GM19023 (cell line): ENCODE measurements at regions not wholly inside any gene's neighbourhood (a gene's known extent, or its start where the extent isn't known, plus 50 kb on each side); places are given as distances from the start of the nearest gene placed in this dataset.
"Not testable (repeated sequence)": the region's sequence is repeated elsewhere in the genome, so short reads cannot be mapped to it uniquely, and the experiment has no call there.

Experiments used
- ATAC-seq: cut with Tn5 transposase; IDR thresholded peaks from one replicate; pipeline ENCODE4 v1.9.1; 2021; ENCODE audit warnings: mild to moderate bottlenecking, moderate library complexity; ENCODE audit not compliant: unreplicated experiment

DNA sequence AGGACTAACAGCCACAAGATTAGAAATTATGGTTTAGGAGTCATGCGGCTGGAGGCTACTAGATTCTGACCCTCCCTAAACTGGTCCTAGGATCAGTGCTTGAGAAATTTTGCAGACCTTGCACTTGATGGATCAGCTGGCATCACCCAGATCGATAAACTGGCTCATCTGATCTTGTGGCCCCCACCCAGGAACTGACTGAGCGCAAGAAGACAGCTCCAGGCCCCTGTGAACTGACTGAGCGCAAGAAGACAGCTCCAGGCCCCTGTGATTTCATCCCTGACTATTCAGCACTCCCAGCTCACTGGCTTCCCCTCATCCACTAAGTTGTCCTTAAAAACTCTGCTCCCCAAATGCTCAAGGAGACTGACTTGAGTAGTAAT is 67.8 kb downstream of the MRPL36 start:
- not testable (repeated sequence) for ATAC-seq

DNA sequence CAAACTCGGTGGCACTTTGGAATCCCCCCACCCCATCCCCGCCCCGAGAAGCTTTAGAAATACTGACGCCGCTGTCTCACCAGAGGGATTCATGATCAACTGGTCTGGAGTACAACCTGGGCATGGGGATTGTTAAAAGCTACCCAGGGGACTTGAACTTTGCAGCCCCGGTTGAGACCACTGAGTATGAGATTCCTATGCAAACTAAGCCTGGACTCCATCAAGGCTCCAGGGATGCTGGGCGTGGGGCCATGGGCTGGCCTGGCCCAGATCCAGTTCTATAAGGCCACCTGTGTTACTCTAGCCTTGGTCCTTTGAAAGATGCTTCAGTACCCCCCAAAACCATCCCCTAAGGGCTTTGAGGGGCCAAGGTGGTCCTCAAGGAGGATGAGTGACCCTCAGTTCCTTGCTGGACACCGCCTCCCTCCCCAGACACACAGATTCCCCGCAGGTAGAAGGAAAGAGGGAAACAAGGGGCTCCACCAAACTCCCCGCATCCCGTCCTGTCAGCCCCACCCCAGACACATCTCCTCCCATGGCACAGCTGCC is 68.5 kb downstream of the MRPL36 start:
- ATAC-seq: no peak

DNA sequence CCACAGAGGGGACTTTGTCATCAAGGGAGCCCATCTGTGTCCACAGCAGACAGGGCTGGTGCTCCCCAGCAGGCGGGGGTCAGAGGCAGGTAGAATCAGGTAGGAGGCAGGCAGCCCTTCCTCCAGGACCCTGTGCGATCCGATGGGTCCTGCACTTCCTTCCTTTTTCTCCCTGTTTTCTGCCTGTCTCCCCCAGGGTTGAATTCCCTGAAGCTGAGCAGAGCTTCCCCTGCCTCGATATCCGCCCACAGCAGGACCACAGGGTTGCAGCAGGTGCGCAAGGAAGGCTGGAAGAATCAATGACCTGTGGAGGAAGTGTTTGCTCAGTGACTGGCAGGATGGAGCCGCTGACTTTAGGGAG is 69.2 kb downstream of the MRPL36 start:
- ATAC-seq: no peak

DNA sequence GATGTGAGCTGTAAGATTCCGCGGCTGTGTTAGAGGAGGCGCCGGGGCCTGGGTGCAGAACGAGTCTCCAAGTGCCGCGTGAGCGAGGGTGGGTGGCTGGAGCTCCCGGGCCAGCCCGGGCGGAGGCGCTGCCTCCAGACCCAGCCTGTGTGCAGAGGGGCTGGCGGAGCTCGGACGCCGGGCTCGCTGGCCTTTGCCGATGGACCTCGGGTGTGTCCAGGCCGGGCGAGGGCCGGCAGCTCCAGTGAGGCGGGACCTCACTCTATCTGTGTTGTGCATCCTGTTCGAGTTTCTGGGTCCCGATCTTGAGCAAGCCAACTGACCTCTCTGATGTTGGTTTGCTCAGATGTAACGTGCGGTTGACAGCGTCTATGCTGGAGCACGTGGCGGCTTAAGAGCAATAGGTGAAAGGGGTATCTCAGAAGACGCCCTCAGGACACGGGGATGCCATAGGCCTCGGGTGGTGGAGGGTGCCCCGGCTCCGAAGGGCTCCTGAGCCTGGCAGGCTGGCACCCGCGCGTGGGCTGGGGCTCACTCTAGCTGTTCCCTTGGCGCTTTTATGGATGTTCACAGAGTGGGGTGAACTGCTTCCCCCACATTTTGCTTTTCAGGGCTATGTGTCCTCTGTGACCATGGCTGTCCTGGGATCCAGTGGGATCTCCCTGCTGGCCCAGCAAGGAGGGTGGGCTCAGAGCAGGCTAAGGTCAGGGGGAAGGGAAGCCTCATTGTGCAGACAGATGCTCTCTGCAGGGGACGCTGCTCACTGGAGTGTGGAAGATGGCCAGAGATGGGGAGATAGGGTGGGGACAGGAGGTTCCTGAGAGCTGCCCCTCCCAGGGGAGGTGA is 69.8 kb downstream of the MRPL36 start:
- ATAC-seq: no peak

DNA sequence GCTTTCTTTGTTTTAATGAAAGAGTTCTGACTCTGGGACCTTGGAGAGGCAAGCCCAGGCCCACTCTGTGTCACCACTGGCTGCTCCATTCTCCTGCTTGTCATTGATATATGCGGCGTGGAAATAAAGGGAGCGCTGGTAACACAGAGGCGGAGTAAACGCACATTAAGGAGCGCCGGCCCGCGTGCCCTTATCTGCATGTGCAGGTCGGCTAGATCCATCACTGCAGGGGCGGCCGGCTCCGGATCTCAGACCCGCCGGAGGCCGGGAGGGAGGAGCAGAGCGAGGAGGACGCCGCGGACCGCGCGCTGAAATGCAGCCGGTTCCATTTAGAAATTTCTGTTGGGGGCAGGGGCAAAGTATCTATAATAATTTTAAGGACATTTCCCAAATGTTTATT is 70.8 kb downstream of the MRPL36 start:
- ATAC-seq: no peak

DNA sequence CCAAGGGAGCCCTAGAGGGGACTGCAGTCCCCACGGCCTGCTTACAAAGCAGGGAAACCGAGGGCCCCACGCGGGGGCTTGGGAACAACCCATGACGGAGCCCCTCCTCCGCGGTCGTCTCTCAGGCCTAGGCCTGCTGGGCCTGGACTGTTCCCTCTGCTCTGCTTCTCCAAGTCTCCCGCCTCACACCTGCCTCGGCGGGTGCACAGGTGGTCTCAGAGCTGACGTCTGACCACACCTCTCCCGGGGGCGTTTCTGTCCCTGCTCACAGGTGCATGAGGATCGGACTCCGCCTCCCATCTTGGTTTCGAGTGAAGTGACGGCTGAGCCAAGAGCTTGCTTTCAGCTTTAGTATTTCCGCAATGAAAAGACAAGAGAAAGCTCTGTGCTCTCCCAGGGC is 72.1 kb downstream of the MRPL36 start:
- no peak for ATAC-seq

DNA sequence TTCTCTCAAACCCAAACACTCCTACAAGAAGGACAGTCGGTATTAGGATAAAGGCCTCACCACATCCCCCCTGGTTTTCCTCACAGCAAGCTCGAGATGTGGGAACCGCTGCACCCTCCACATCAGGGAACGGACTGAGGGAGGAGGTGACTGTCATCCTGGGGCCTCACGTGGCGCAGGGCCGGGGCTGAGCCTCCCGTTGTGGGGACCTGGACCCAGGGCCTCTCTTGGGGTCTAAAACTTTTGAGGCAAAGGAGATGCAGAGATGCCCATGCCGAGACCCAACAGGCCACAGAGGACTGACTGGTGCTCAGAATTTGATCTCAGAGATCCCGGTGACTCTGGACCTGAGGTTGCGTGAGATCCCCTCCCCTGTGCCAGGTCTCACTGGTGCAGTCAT is 72.7 kb downstream of the MRPL36 start:
- ATAC-seq: no peak

DNA sequence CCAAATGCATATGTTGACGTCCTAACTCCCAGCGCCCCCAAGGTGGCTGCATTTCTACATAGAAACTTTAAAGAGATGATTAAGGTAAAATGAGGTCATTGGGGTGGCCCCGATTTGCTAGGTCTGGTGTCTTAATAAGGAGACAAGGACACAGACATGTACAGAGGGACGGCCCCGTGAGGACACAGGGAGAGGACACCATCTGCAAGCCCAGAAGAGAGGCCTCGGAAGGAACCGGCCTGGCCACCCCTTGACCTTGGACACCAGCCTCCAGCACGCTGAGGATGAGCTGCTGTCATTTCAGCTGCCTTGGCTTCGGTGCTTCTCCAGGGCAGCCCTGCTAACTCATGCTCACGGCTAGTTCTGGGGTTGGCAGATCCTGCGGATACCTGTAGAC is 73.2 kb downstream of the MRPL36 start:
- ATAC-seq: no peak

DNA sequence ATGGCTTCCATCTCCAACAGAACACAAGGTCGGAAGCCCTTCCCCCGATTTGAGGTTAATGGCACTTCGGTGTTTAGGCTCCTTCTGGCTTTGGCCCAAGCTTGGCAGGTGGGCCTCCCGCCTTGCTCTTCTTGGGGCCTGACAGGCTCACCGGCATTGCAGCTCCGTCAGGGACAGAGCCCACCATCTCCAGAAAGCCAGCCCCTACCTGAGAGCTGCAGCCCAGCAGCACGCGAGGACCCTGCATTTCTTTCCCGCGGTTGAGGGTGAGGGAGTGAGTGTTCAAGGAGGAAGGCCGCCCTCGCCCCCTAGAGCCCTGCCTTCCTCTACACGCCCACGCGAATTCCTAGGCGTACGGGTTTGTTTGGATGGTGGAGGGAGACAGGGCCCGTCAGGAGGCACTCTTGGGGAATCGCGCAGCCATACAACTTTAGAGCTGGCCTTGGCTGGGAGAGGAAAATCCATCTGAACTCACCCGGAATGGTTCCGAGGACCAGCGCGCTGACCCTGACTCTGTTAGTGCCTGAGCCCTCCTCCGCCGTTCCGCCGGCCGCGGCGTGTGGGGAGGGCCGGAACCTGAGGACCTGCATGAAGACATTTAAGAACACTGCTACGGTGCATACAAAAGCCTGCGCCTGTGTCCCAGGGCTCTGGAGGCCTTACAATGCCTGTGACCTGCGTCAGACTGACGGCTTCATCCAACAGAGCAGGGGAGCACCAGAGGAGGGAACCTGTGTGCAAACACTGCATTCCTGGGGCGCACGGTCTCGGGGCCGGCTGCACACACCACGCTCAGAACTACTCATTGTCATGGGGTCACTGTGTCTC is 73.8 kb downstream of the MRPL36 start:
- ATAC-seq: no peak

DNA sequence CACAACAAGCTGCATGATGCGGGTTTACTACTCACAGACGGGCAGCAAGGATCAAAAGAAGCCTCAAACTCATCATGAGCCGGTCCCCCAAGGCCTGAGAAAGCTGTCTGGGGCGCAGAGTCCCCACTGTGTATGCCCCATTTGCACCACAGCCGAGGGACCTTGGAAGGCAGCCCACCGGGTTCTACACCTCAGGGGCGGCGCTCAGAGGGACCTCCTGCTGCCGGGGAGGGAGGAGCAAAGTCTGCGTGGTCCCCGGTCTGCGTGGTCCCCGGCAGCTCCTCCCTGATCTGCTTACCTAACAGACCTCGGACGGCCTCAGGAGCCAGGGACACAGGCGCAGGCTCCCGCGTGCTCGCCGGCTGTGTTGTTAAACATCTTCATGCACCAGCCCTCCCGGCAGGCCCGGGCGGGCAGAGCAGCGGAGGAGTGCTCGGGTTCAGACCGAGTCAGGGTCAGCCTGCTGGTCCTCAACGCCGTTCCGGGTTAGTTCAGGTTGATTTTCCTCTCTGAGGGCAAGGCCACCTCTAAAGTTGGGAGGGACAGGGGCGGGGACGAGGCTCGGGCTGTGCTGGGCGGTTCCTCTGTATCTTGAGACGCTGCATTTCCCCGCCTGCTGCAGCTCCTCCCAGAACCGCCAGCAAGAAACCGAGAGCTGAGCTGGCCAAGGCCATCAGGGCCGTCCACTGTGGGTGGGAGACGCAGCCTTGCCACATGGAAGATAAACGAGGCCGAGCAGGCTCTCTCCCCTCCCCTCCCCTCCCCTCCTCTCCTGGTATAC is 74.6 kb downstream of the MRPL36 start:
- ATAC-seq: no peak

DNA sequence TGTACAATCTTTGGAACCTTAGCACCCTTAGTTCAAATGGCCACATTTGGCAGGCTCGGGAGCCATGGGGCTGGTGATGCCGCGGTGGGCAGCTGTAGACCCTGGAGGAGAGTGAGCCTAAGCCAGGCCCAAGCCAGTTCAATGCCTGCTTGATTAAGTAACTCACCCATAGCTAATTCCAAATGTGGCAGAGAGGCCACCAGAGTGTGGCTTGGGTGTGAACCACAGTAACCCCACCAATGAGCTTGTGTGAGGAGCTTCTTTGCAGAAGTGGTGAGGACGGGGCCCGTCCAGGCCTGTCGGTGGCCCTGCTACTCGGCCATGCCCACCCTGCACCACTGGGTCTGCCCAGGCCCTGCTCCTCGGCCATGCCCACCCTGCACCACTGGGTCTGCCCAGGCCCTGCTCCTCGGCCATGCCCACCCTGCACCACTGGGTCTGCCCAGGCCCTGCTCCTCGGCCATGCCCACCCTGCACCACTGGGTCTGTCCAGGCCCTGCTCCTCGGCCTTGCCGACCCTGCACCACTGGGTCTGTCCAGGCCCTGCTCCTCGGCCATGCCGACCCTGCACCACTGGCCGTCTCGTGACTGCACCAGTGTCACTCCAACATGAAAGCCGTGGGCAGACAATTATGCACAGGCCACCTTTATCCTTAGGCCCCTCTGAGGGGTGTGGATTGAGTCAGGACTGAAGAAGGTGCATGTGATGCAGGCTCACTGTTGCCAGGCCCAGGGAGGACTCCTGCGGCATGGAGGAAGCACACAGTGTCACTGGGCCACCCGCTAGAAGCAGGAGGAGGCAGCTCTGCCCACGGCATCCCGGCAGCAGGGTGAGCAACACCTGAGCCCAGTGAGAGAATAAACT is 75.4 kb downstream of the MRPL36 start:
- ATAC-seq: no peak

DNA sequence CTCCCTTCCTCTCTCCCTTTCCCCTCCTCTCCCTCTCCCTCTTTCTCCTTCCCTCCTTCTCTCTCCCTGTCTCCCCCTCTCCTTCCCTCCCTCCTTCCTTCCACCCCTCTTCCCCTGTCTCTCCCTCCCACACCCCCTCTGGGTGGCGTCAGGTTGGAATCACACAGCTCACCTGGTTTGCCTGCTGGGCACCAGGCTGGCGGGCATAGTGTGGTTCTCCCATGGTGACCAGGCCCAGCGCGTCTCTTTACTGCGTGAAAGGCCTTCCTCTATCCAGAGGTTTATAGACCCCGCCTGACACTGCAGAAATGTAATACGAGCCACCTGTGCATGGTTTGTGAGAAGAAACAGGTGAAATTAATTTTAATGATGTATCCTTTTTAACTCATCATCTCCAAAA is 76.2 kb downstream of the MRPL36 start:
- ATAC-seq: no peak

DNA sequence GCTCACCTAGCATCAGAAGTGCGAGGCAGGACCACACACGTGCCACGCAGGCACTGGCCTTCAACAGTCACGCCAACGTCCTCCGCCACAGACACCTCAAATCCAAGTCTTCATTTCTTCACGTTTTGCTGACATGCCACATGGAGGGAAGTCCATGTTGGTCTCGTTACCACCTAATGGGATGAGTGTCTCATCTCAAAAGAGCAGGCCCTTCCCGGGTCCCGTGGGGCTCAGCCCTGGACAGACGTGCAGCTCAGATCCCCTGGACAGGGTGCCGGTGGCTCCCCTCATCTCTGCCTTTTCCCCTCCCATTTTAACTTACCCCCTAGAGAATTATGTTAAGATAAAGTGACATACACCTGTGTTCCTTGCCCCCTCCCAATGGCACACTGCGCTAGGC is 76.8 kb downstream of the MRPL36 start:
- no peak for ATAC-seq

DNA sequence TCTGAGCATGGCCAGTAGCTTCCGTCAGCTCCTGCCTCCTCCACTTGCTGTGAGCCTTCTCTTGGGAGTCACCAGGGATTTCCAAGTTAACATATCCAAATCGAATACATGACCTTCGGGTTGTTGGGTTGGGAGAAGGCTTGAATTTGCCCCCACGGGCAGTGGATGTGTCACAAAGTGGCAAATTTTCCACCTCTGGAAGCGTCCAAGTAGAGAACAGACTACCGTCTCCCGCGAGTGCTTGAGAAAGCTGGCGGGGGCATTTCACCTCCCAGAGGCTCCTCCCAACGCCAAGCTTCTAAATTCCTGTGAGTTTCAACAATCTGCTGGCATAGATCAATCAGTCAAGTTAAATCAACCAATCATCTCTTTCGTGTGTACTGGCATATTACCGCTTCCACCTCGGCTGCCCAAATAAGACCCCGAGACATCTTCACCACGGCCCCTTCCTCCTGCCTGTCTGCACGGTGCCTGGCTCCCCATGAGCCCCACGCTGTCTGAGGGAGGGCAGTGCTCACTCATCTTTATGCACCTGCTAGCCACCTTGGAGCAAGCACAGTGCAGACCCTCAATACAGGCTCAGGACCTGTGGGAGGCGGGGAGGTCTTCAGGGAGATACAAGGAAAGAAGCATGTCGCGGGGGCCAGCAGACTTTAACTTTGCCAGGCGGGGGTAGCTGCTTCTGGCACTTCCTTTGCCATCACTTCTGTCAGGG is 79.1 kb downstream of the MRPL36 start:
- no peak for ATAC-seq

DNA sequence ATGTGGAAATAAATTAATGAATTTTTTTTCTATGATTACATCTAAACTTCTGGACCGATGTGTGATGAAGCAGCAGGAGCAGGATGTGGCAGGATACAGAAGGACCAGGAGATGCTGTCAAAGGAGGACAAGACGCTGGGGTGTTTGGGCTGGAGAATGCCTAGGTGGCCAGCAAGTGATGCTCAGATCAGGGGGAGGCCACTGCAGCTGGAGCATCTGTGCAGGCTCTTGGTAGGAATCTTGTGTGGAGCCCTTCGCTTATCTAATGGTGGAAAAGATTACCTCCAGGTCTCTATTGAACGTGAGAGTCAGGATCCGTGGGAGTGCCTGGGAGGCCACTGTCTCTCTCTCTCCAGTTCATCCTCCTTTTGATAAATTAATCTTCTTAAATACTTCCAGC is 79.8 kb downstream of the MRPL36 start:
- no peak for ATAC-seq

DNA sequence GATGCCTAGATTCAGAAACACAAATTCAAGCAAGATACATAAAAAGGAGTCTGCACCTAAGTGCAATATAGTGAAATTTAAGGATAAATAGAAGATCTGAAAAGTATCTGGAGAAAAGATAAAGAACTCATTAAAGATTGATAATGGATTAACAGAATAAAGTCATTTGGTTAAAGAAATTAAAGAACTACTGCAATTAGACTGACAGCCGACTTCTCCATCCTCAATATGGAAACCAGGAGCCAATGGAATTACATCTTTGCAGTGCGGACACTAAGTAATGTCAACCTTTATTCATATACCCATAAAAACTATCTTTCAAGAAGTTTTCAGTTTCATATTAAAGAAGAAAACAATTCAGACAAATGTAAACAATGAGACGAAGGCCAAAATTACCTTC is 81.0 kb downstream of the MRPL36 start:
- no peak for ATAC-seq

DNA sequence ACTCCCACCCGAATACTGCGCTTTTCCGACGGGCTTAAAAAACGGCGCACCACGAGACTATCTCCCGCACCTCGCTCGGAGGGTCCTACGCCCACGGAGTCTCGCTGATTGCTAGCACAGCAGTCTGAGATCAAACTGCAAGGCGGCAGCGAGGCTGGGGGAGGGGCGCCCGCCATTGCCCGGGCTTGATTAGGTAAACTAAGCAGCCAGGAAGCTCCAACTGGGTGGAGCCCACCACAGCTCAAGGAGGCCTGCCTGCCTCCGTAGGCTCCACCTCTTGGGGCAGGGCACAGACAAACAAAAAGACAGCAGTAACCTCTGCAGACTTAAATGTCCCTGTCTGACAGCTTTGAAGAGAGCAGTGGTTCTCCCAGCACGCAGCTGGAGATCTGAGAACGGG is 89.5 kb downstream of the MRPL36 start:
- ATAC-seq: not testable (repeated sequence)

DNA sequence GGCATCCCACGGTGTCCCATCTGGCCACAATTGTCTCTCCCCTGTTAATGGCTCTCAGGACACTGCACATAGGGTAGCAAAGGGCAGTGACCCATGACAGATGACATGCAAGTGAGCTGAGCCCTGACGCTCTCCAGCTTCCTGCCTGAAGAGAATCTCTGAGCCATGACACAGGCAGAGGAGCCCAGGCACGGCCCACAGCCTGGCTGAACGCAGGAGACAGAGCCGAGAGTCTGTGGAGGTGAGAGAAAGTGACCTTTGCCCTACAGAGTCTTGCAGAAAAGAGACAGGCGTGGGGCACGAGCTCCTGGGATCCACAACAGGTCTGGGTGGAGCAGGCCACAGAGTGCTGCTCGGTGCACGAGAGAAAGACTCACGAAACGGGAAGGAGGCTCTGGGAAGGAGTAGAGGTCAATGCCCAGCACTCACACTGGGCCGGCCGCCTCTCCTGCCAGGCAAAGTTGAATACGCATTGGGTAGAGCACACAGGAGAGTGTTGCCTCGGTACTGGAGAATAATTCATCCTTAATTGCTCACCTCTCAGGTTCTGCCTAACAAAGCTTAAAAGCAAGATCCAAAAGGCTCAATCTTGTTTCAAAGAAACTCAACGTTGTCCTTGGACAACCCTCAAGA is 90.3 kb downstream of the MRPL36 start:
- ATAC-seq: no peak

DNA sequence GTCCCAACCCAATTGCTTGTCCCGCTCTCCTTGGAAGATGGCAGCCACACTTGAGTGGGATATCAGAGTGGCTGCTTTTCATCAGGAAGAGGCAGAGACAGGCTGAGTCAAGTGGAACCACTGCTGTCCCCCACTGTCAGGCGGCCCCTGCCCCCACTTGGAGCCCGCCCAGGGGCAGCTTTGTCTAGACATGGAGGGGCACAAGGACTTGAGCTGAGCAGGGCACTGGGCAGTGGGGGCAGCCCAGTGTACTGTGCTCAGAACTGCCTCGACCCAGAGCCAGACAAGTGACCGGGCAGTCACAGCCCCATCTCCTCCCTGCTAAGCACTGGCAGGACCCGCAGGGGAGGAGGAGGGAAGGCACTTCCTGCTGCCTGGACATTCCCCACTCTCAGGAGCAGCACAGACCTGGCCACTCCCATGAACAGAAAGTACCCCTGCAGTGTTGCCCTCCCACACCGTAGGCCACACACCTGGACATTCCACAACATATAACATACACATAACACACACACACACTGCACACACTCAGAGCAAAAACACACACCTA is 91.0 kb downstream of the MRPL36 start:
- ATAC-seq: no peak
